Right lobe of liver (tissue), 6 donors: ENCODE measurements at regions not wholly inside any gene's neighbourhood (a gene's known extent, or its start where the extent isn't known, plus 50 kb on each side); places are given as distances from the start of the nearest gene placed in this dataset.
"Not testable (repeated sequence)": the region's sequence is repeated elsewhere in the genome, so short reads cannot be mapped to it uniquely, and the experiment has no call there.

ENCODE experiments used
- ATAC-seq, 4 donors: fragments of 200-7000 bp; cut with Tn5 transposase; one replicate each; pipeline ENCODE4 v1.9.1; 2020; ENCODE audit warnings: mild to moderate bottlenecking in 4 of 4, moderate library complexity in 4 of 4
- DNase-seq, 3 donors: peaks; one replicate each; pipeline ENCODE4 v3.0.0-alpha.2; 2020
- H3K27ac ChIP-seq, 3 donors: fragments of 200-600 bp; one replicate each; pipeline ENCODE4 v1.8.0; 2022
- H3K27me3 ChIP-seq, 2 donors: fragments of 200-600 bp; one replicate each; pipeline ENCODE4 v1.8.0; 2022
- H3K36me3 ChIP-seq, 4 donors: fragments of 200-600 bp; sonication (generic) in 1 of 4; one replicate each; pipeline versions ENCODE4 v1.5.1 to v1.8.0; 2017 to 2022; ENCODE audit warnings: control low read depth in 1 of 4
- H3K4me1 ChIP-seq, 4 donors: fragments of 200-600 bp; sonication (generic) in 1 of 4; one replicate each; pipeline versions ENCODE4 v1.5.1 to v1.8.0; 2017 to 2022; ENCODE audit warnings: control low read depth in 1 of 4
- H3K4me3 ChIP-seq, 3 donors: fragments of 200-600 bp; one replicate each; pipeline ENCODE4 v1.8.0; 2022
- H3K9me3 ChIP-seq, 4 donors: fragments of 200-600 bp; sonication (generic) in 1 of 4; one replicate each; pipeline versions ENCODE4 v1.5.1 to v1.8.0; 2017 to 2022; ENCODE audit warnings: control low read depth in 1 of 4
- POLR2A ChIP-seq: fragments of 450-650 bp; IDR thresholded peaks from one replicate; pipeline ENCODE4 v1.6.1; 2017; ENCODE audit warnings: antibody characterized with exemption, mild to moderate bottlenecking
- WGBS: methylation state at CpG from one replicate; pipeline ENCODE4 v1.1.6; 2018; ENCODE audit warnings: low coverage, low lambda C conversion rate; ENCODE audit not compliant: insufficient coverage; ENCODE audit errors: missing lambda C conversion rate; 5-methylcytosine and 5-hydroxymethylcytosine counted together
- intact Hi-C, 2 donors: fragments of 100-400 bp; cut with DNase I; formaldehyde crosslinking; loops; one replicate each; pipeline versions ENCODE4 v1.11.2 to v1.14.1; 2022
- TF ChIP-seq, protein P1 (sequence below), 4 donors: fragments of 200-600 bp in 3 of 4; fragments of 450-650 bp in 1 of 4; IDR thresholded peaks; one replicate each; pipeline versions ENCODE4 v1.5.1 to v1.8.0; 2016 to 2022; ENCODE audit warnings: antibody characterized with exemption in 4 of 4, mild to moderate bottlenecking in 2 of 4
- donor health status: DM: no; HTN: yes; CAD: no.
- donor health status: DM: no; HTN: no; CAD: no.
- donor health status: DM: no; HTN: no; CAD: no.
- donor health status: DM: no; HTN: yes; CAD: no.
- donor health status: DM: no; HTN: yes; CAD: no.

DNA sequence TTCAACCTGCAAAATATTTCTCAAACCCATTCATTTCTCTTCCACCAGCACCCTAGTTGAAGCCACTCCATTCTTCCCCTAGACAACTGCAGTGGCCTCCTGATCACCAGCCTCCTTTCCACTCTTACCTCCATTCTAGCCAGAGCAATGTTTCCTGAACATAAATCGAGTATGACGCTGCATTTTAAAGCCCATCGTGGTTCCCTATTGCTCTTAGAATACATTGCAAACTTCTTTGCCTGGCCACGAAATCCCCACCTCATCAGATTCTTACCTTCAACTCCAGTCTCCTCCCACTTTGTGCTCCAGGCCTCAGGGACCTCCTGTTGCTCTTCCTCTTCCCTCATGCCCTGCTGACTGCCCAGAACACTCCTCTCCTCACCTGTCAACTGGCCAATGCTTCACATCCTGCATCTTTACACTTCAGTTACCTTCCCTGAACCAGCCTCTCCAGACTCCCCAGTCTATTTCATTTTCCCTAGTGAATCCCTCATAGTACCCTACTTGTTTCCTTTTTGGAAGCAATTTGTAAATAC is 176.5 kb upstream of the CTAGE1 start:
- H3K9me3 ChIP-seq = no peaks in the 10 kb centered on the region
- TF ChIP-seq POLR2A = no peak
- TF ChIP-seq, protein P1, sequence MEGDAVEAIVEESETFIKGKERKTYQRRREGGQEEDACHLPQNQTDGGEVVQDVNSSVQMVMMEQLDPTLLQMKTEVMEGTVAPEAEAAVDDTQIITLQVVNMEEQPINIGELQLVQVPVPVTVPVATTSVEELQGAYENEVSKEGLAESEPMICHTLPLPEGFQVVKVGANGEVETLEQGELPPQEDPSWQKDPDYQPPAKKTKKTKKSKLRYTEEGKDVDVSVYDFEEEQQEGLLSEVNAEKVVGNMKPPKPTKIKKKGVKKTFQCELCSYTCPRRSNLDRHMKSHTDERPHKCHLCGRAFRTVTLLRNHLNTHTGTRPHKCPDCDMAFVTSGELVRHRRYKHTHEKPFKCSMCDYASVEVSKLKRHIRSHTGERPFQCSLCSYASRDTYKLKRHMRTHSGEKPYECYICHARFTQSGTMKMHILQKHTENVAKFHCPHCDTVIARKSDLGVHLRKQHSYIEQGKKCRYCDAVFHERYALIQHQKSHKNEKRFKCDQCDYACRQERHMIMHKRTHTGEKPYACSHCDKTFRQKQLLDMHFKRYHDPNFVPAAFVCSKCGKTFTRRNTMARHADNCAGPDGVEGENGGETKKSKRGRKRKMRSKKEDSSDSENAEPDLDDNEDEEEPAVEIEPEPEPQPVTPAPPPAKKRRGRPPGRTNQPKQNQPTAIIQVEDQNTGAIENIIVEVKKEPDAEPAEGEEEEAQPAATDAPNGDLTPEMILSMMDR (IDR thresholded peaks at IDR 0.05) = no peak
- no peaks in the 10 kb centered on the region for H3K4me1 ChIP-seq
- ATAC-seq = no peak
- no peaks in the 10 kb centered on the region for H3K27me3 ChIP-seq
- no peak overlapping the region for H3K4me3 ChIP-seq
- no peaks in the 10 kb centered on the region for H3K36me3 ChIP-seq
- 44% methylated on average over 4 of the region's 4 CpGs for WGBS
- DNase-seq = no peak
- H3K27ac ChIP-seq = no peak overlapping the region
- intact Hi-C loops = no loop called here

DNA sequence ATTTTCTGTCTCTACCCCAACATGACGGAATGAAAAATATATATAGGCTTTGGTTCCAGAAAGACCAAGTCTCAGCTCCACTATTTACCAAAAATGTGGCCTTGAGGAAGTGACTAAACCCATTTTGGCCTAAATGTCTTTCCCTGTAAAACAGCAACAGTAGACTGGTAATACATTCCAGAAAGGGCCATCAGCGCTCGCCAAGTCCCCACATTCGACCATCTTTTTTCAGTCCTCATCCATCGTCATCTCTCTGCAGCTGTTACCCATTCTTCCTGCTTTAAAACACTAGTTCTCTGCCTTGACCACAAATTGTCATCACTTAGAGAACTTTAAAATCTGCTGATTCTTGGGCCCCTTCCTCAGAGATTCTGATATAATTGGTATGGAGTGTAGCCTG is 183.8 kb upstream of the CTAGE1 start:
- H3K9me3 ChIP-seq = no peaks in the 10 kb centered on the region
- H3K27me3 ChIP-seq = no peaks in the 10 kb centered on the region
- peaks cover 0 to 24% (median 7%) of the 10 kb centered on the region in 4 donors for H3K4me1 ChIP-seq
- intact Hi-C loops = no loop called here
- DNase-seq (no peak), ATAC-seq (no peak)
- WGBS = 94% methylated on average over 5 of the region's 5 CpGs
- H3K27ac ChIP-seq = no peak overlapping the region
- TF ChIP-seq, protein P1 (IDR thresholded peaks at IDR 0.05) = no peak
- TF ChIP-seq POLR2A = no peak
- H3K36me3 ChIP-seq = no peaks in the 10 kb centered on the region
- no peak overlapping the region for H3K4me3 ChIP-seq

GRCh38 chr18:22602456-22602855 is 184.7 kb upstream of the CTAGE1 start:
- H3K36me3 ChIP-seq, ATAC-seq, H3K27me3 ChIP-seq, H3K27ac ChIP-seq, DNase-seq, H3K4me3 ChIP-seq, H3K9me3 ChIP-seq, intact Hi-C loops: not testable (repeated sequence)
- H3K4me1 ChIP-seq = peaks cover 0 to 24% (median 7%) of the 10 kb centered on the region in 4 donors
- 71% methylated on average over 3 of the region's 3 CpGs for whole genome bisulfite sequencing

DNA sequence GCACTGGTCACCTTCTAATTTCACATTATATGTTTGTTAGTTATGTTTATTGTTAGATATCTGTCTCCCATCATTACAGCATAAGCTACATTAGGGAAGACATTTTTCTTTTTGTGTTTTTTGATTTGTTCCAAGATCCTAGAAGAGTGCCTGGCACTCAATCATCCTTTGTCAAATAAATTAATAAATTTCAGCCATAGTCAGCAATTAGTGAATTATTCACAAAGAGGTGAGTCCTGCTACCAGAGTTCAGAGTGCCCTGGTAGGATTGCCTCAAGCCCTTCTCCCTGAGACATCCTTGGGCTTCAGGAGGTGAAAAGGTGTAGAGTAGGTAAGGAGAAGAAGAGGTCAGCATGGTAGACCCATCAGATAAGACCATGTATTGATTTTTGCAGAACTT is 186.2 kb upstream of the CTAGE1 start:
- H3K4me1 ChIP-seq = peaks cover 0 to 24% (median 7%) of the 10 kb centered on the region in 4 donors
- H3K4me3 ChIP-seq = no peak overlapping the region
- no peaks in the 10 kb centered on the region for H3K27me3 ChIP-seq
- no peaks in the 10 kb centered on the region for H3K9me3 ChIP-seq
- no peaks in the 10 kb centered on the region for H3K36me3 ChIP-seq
- DNase-seq = no peak
- H3K27ac ChIP-seq = peak overlapping the region; percentile 61 to 90 (median 86)
- peak in 1 of 4 donors; percentile 4 for ATAC-seq
- TF ChIP-seq, protein P1 (IDR thresholded peaks at IDR 0.05) = no peak
- TF ChIP-seq POLR2A = no peak
- intact Hi-C loops = no loop called here

DNA sequence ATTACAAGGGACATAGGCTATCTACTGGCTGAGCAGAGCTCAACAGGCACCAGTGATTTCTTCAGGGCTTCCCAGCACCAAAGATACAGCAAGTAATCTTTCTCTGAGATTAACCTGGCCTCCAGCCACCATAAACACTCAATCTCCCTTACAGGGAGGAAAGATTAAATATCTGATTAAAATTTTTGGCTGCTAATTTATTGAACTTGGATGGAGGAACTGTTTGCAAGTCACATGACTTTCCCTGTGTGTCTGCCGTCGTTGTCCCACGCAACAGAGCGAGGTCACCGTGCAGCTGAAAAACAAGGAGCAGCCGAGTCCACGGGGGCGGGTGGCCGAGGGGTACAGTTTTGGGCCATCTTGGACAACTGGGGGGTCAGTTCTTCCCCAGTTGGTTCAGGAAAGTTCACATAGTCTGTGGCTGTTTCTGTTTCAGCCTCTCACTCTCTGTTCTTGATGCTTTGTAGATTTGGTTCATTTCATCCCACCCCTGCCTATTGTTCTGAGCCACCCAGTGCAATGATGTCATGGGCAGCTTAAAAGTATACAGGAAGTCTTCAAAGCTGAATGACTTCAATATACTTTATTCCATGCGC is 186.8 kb upstream of the CTAGE1 start:
- DNase-seq (peak; percentile 66 to 88 (median 72)), ATAC-seq (peak; percentile 72 to 82 (median 76))
- Histone ChIP-seq H3K4me1 (peaks cover 0 to 29% (median 8%) of the 10 kb centered on the region in 4 donors), H3K27ac (peak overlapping the region; percentile 61 to 90 (median 86)), H3K27me3 (no peaks in the 10 kb centered on the region), H3K4me3 (peak overlapping the region in 2 of 3 donors; percentile 26 to 31), H3K9me3 (no peaks in the 10 kb centered on the region), H3K36me3 (no peaks in the 10 kb centered on the region)
- 13% methylated on average over 10 of the region's 10 CpGs for WGBS
- TF ChIP-seq, protein P1 (IDR thresholded peaks at IDR 0.05) = no peak
- no peak for TF ChIP-seq POLR2A
- intact Hi-C loops = no loop called here
